GM19395 (cell line): ENCODE measurements at regions not wholly inside any gene's neighbourhood (a gene's known extent, or its start where the extent isn't known, plus 50 kb on each side); places are given as distances from the start of the nearest gene placed in this dataset.

Experiments used
- ATAC-seq: cut with Tn5 transposase; IDR thresholded peaks from one replicate; pipeline ENCODE4 v1.9.1; 2021; ENCODE audit warnings: mild to moderate bottlenecking, moderate library complexity; ENCODE audit not compliant: unreplicated experiment

DNA sequence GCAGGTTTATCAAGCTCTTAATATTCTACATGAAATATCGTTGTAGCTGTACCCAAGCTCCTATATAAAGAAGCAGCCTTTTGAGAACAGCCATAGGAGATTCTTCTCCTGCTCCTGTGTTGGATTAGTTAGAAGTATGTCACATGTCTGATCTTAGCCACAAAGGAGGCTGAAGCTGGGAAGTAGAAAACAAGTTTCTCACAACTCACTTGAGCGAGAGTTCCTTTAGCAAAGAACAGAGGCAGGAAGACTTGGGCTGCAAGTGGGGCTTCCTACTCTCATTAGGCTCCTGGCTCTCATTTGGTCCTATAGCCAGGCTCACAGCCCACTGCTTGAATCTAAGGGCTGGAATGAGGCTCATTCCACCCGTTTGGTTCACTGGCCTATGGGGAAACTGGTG is 281.9 kb downstream of the BTG1 start:
- ATAC-seq, result no peak

DNA sequence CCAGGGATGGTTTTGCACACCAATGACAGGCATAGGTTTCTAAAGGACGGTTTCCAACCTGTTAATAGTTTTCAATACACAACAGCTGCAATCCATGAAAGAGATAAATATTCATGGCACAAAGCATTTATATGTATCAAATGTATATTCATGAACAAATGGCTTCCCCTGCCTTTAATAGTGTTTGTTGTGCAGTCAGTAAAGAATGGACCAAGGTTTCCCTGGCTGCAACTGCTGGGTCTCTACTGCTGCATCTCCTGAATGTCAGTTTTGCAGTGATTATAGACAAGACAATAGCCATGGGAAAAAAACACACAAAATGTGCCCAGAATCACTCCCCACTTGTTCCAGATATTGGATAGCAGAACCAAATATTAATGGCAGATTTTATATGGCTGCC is 284.1 kb downstream of the BTG1 start:
- ATAC-seq, result no peak

DNA sequence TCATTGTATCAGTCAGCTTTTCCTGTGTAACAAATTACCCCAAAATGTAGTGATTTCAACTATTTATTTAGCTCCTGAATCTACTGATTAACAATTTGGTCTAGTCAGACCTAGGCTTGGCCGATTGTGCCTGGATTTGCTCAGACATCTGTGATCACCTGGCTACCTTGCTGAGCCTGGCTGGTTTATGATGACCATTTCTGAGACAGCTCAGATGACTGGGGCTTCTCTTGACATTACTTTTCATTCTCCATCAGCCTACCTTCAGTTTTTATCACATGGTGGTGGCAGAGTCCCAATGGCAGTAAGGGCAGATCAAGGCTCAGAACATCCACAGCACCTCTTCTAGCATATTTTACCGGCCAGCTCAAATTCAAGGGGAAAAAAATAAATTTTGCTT is 286.3 kb downstream of the BTG1 start:
- no peak for ATAC-seq

DNA sequence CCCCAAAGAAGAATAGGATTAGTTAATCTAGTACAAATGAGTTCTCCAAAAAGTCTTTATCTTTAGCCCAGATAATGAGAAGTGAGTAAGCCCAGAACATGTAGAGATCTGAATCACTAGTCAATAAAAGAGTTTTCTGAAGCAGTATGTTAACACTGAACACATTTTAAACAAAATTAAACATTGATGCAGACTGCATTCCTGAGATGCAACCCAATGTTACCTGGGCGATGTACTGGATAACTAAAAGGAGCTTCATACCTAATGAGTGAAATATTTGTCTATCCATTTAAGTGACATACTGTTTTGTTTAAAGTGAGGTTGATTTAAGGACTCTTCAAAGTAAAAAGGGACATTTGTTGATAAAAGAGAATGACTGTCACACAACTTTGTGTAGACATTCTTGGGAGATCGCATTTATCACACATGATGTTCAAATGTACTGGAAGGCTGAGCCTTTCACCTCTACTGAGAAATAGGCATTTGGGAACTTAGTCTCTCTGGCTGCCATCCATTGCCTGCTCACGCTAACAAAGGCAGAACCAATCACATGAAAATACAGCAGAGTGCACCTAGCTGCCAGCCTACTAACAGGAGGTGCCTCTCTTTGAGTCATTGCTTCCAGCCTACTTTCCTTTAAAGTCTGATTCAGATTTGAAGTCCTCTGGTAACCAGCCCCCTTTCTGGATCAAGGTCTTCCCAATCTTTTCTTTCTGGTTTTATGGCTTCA is 287.7 kb downstream of the BTG1 start:
- no peak for ATAC-seq

DNA sequence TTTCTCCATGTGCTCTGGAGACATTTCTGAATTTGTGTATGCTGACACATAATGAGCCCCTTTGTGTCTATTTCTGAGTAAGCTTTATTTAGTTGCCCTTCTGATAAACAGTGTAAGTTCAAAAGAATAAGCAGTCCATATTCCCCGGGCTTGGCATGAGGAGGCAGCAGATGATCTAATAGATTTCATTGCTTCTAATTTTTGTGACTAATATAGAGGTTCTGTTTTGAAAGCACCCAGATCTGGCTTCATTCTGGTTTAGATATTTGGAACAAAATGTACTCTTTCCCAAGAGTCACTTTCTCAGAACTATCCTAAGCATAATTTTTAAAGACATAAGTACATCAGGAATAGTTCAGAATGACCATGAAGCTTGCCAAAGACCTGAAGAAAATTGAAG is 290.9 kb downstream of the BTG1 start:
- ATAC-seq, result no peak

DNA sequence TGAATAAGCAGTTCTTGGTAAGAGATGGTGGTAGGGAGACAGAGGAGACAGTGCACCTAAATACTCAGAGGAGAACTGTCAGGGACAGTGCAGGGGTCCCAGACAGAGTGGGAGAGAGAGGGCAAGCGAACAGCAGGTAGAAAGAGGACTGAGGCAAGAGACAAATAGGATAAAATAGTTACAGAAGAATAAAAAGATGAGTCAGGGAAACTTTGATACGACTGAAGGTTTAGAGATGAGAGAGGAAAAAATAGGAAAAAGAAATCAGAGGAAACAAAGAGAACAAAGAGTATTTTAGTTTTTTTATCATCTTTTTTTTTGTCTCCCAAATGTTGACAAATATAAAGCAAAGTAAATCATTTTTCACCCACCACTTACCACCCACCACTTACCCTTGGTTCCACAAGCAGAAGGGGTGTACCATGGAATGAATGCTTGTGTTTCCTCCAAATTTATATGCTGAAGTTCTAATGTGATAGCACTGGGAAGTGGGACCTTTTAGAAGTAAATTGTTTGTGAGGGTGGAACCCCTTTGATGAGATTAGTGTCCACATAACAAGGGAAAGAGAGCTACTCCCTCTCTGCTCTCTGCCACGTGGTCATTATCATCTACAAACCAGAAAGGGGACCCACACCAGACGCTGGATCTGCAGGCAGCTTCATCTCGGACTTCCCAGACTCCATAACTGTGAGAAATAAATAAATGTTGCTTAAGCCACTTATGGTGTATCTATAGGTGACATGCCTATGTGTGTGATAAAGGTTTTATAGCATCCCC is 292.1 kb downstream of the BTG1 start:
- no peak for ATAC-seq

DNA sequence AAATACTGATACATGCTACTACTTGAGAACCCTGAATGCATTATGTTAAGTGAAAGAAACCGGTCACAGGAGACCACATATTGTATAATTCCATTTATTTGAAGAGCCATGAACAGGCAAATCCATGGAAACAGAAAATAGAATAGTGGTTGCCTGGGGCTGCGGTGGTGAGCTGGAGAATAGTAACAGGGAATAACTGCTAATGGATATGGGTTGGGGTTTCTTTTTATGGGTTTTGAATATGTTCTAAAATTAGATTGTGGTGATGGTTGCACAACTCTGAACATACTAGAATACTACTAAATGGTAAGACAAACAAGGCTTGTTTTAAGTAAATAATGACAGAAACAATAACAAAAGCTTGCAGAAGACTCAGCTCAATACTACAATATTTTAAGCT is 293.0 kb downstream of the BTG1 start:
- ATAC-seq, result no peak

DNA sequence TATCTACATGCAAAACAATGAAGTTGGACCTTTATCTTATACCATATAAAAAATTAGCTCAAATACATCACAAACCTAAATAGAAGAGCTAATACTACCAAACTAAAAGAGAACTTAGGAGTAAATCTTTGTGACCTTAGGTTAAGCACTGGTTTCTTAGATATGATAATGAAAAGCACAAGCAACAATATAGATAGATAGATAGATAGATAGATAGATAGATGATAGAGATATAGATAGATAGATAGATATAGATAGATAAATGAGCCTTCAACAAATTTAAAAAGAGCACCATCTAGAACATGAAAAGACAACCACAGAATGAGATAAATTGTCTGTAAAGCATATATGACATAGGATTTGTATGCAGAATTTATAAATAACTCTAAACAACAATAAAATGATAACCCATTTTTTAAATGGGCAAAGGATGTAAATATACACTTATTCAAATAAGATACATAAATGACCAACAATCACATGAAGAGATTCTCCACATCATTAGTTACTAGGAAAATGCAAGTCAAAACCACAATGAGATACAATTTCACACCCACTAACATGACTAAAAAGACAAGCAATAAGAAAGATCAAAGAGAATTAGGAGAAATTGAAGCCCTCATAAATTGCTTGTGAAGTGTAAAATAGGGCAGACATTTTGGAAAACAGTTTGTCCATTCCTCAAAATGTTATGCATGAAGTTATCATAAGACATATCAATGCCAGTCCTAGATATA is 293.7 kb downstream of the BTG1 start:
- ATAC-seq, result no peak

DNA sequence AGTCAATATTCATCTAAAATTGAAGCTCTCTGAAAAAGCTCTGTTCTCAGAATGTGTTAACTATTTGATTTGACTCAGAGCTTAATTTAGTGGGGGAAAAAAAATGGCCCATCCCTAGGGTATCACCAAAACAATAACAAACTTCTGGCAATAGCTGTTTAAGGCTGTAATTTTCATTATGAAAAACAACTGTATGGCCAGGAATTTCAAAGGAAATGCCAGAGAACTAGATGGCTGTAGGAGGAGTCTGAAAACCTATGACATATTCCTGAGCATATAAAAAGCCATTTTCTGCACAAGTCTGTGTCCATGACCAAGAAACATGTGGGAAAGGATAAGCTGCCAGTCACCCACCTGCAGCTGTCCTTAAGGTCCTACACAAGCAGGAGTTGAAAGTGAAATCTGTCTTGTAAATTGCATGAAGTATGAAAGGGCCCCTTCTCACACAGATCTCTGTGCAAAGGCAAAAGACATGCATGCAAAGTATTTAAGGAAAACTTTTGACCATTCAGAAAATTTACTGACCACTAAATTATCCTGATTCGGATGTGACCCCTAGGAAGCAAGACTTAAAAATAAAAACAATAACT is 299.1 kb downstream of the BTG1 start:
- no peak for ATAC-seq

DNA sequence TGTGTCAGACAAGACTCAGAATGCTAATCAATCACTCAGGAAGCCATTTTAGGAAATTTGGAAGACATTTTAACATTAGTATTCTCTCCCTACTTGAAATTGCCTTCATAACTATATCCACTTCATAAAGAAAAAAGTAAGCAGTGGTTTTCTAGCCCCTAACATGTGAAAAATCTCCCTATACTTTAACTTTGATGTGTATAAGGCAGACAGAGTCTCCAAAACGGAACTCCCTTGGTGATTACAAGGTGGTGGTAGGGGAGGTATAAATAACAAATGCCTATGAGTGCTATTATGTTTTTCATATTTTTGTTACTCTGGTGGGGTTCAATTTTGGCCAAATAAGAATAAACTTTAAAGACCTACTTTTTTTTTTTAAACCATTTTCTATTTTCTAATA is 300.3 kb downstream of the BTG1 start:
- no peak for ATAC-seq

DNA sequence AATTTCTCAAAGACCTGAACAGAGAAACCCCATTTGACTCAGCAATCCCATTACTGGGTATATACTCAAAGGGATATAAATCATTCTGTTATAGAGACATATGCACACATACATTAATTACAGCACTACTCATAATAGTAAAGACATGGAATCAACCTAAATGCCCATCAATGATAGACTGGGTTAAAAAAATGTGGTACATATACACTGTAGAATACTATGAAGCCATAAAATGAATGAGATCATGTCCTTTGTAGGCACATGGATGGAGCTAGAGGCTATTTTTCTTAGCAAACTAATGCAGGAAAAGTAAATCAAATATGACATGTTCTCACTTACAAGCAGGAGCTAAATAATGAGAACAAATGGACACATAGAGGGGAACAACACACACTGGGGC is 303.8 kb downstream of the BTG1 start:
- no peak for ATAC-seq

DNA sequence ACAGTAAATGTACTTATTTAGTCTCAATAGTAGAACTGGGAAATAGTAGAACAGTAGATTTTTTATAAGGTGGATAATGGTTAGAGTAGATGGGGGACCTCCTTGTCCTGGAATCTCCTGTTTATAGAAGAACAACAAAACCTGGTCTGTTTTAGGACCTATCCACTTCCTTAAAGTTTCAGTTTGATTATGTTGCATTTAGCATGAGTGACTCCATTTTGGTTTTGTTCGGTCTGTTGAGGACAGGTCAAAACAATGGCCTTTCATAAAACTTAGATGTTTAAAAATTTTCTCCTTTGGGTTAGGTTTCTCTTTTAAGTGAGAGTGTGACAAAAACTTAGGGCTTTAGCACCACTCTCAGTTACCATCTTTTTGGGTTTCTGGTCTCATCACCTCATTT is 308.9 kb downstream of the BTG1 start:
- no peak for ATAC-seq

DNA sequence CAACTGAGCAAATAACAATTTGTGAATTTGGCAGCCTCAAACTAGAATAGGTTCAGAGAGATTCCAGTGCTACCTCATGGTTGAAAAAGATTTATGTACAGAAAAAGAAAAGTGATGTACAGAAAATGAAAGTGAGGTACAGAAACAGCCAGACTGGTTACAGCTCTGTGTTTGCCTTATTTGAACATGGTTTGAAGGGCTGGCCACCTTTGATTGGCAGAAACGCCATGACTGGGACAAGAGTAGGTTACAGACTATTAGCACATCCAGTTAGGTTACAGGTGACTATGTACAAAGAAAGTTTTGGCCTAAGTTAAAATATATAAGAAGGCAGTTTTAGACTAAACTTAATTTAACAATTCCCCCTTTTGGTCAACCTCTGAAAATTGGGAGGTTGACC is 309.4 kb downstream of the BTG1 start:
- no peak for ATAC-seq

DNA sequence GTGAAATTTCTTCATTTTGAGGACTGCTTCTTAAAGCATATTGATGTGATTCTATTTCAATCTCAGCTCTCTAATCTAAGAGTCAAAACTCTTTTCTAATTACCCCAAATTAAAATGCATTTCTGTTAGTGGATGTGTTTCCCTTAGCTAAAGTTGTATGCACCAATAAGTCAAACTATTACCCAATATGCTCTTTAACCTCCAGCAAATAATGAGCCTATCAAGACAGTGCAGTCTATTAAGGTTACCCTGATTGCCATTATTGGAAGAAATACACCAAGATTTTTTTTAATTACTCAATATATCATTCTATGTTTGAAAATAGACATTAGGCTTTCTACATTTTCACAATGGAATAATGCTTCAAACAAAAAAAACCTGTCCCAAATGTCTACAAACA is 310.0 kb downstream of the BTG1 start:
- no peak for ATAC-seq

DNA sequence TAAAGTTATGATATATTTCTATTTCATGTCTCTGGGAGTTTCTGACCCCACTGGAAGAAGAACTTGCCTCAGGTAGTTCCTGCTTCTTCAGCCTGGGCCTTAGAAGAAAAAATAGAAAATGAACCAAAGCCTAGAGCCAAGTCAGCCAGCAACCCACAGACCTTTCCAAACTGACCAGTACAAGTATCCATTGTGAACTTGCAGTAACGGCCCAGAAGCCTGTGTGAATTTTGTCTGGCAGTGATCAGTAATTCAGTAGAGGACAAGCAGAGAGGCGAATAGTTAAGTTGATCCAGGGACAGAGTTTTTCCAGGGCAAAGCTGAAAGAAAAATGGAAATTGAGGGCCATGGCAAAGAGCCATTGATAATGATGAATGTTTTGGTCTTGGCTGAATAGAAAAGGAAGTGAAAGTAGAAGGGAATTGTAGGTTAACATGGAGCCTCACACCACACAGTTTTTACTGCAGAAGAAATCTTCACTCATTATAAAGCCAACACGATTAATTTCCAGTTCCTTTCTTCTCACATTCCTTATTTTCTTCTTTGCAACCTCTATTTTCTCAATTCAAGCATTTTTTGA is 311.8 kb downstream of the BTG1 start:
- no peak for ATAC-seq

DNA sequence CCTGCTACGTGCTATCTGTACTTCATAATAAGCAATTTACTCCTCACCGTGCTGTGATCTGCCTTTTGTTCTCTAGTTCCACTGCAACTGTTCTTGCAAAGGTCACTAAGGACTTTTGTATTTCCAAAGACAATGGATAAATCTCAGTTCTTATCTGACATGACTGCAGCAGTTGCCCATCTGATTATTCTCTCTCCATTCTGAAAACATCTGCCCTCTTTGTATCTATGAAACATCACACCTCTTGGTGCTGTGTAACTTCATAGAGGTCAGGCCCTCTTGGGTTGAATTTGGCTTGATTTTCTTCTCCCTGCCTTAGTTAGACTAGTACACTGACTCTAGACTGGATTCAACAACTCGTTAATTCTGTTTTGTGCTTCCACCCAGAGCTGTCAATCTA is 319.6 kb downstream of the BTG1 start:
- no peak for ATAC-seq

DNA sequence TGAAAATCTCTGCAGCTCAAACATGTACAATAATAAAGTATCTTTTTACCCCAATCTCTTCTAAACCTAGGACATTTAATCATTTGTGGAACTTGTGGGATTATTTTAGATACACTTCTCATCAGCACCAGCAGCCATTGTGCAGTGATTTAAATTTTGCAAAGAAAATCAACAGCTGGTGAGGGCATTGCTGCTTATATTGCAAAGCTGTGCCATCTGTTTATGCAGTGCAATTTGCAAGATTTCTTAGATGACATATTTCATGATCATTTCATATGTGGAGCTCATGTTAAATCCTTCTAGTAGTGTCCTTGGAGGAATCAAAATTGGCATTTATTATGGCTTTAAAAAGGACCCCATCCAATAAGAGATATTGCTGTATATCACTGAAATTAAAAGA is 320.7 kb downstream of the BTG1 start:
- ATAC-seq, result no peak

DNA sequence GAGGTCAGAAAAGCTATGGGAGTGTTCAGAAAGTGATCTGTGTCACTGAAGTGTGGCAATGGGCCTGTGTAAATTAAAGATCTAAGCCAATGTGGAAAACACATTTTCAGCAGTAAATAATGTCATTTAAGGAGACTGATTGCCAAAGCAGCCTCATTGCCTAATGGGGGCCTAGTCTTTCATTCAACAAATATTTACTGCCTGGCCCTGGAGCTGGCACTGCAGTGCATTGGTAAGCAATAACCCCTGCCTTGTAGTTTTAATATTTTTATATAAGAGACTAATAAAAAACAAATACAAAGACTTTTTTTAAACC is 326.6 kb downstream of the BTG1 start:
- ATAC-seq, result no peak

DNA sequence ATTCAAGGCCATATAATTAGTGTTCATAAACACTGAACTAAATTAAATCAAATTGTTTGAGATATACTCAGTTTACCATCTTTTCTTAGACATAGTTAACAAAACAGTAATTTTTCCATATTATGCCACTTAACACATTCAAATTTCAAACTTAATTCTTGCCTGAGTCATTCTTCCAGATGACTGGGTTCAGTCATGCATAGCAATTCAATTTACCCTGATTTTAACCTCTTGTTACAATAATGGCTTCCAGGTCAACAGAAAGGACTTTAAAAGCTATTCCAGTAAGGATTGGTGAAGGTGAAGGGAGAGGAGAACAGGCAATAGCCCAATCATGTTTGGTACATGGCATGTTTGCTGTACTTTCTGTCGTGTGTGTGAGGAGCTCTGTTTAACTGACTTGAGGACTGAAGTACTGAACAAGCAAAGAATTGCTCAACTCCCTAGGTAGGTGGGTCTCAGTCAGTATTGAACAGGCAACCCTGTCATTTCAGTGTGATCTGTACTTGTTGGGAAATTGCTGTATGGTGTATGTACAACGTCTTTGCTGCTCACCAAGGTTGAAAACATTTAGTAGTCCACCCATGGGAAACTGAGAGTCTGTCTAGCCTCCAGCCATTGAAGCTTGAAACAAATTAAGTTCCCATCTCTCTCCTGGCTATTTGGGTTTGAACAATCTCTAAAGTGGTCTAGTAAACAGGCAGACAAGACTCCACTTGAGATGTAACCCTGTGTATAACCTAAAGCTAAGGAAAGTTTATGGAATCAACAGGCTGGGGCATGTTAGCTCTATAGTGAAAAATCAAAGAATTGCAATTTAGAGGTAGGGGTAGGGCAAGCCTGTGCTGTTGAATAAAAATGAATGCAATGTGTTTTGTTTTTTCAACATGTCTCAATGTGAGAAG is 327.2 kb downstream of the BTG1 start:
- ATAC-seq, result no peak

DNA sequence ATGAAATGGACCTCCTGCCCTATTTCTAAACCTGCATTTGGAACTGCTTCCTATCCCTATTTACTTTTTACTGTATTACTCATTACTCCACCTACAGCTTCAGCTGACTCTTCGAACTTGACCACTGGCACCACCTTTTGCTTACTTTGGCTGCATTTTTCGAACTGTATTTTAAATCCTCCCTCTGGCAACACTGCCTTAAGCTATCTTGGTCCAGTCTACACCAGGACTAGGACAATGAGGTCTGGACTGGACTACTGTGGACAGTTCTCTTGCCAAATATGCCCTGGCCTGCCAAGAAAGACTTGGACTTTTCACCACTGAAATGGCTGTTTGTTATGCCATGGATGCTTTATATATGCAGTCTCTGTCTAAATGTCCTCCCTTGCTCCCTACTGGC is 328.1 kb downstream of the BTG1 start:
- ATAC-seq, result no peak
